ENCODE measurements at regions not wholly inside any gene's neighbourhood (a gene's known extent, or its start where the extent isn't known, plus 50 kb on each side); places are given as distances from the start of the nearest gene placed in this dataset.

GRCh38 chr4:163063891-163064290, 102.8 kb downstream of the NAF1 start:
- no peak for TF ChIP-seq CTCF (IDR thresholded peaks at IDR 0.05)
- TF ChIP-seq POLR2A (IDR thresholded peaks at IDR 0.05), result no peak

Data from vagina (tissue), 2 donors.